ENCODE measurements at regions not wholly inside any gene's neighbourhood (a gene's known extent, or its start where the extent isn't known, plus 50 kb on each side); places are given as distances from the start of the nearest gene placed in this dataset.

- peaks cover 11% of the 10 kb centered on the region for H3K27me3 Mint-ChIP-seq (ENCODE audit: low read depth, poor library complexity)
- no peak overlapping the region for H3K4me3 Mint-ChIP-seq
- no peaks in the 10 kb centered on the region for H3K9me3 Mint-ChIP-seq
- no peaks in the 10 kb centered on the region for H3K36me3 Mint-ChIP-seq (ENCODE audit: low read depth)
- no peak for DNase-seq
- H3K27ac Mint-ChIP-seq: no peak overlapping the region
- no peaks in the 10 kb centered on the region for H3K4me1 Mint-ChIP-seq
- TF ChIP-seq CTCF (IDR thresholded peaks at IDR 0.05): no peak
Measured at GRCh38 chr1:99465176-99465900, 180.6 kb upstream of the PALMD start.

- H3K4me3 Mint-ChIP-seq: no peak overlapping the region
Measured at GRCh38 chr1:99467645-99468044, 178.3 kb upstream of the PALMD start.

GRCh38 chr1:99469550-99469971 lies 176.4 kb upstream of the PALMD start:
- Mint-ChIP-seq H3K4me3 (no peak overlapping the region), H3K27ac (no peak overlapping the region), H3K36me3 (ENCODE audit: low read depth) (no peaks in the 10 kb centered on the region), H3K9me3 (no peaks in the 10 kb centered on the region), H3K27me3 (ENCODE audit: low read depth, poor library complexity) (peaks cover 7% of the 10 kb centered on the region), H3K4me1 (no peaks in the 10 kb centered on the region)
- DNase-seq: no peak
- TF ChIP-seq CTCF (IDR thresholded peaks at IDR 0.05): no peak

More at GRCh38 chr1:99467645-99468044, 178.3 kb upstream of the PALMD start:
- TF ChIP-seq CTCF (IDR thresholded peaks at IDR 0.05): no peak
- no peaks in the 10 kb centered on the region for H3K36me3 Mint-ChIP-seq (ENCODE audit: low read depth)
- H3K4me1 Mint-ChIP-seq: no peaks in the 10 kb centered on the region
- DNase-seq: no peak
- no peak overlapping the region for H3K27ac Mint-ChIP-seq
- no peaks in the 10 kb centered on the region for H3K9me3 Mint-ChIP-seq
- peaks cover 9% of the 10 kb centered on the region for H3K27me3 Mint-ChIP-seq (ENCODE audit: low read depth, poor library complexity)

- no peak overlapping the region for H3K27ac Mint-ChIP-seq
- H3K4me1 Mint-ChIP-seq: no peaks in the 10 kb centered on the region
- DNase-seq: no peak
- H3K4me3 Mint-ChIP-seq: no peak overlapping the region
- TF ChIP-seq CTCF (IDR thresholded peaks at IDR 0.05): no peak
- no peaks in the 10 kb centered on the region for H3K9me3 Mint-ChIP-seq
- peaks cover 3% of the 10 kb centered on the region for H3K27me3 Mint-ChIP-seq (ENCODE audit: low read depth, poor library complexity)
- H3K36me3 Mint-ChIP-seq (ENCODE audit: low read depth): no peaks in the 10 kb centered on the region
Measured at GRCh38 chr1:99472893-99473292, 173.0 kb upstream of the PALMD start.

- TF ChIP-seq CTCF (IDR thresholded peaks at IDR 0.05): no peak
- Mint-ChIP-seq H3K4me3 (no peak overlapping the region), H3K9me3 (no peaks in the 10 kb centered on the region), H3K27me3 (ENCODE audit: low read depth, poor library complexity) (peaks cover 3% of the 10 kb centered on the region), H3K27ac (no peak overlapping the region), H3K4me1 (no peaks in the 10 kb centered on the region), H3K36me3 (ENCODE audit: low read depth) (no peaks in the 10 kb centered on the region)
- no peak for DNase-seq
Measured at GRCh38 chr1:99474350-99474893, 171.5 kb upstream of the PALMD start.

GRCh38 chr1:99476058-99476457 lies 169.9 kb upstream of the PALMD start:
- H3K9me3 Mint-ChIP-seq: no peaks in the 10 kb centered on the region
- H3K36me3 Mint-ChIP-seq (ENCODE audit: low read depth): no peaks in the 10 kb centered on the region
- no peak overlapping the region for H3K27ac Mint-ChIP-seq
- DNase-seq: no peak
- H3K27me3 Mint-ChIP-seq (ENCODE audit: low read depth, poor library complexity): peaks cover 3% of the 10 kb centered on the region
- H3K4me3 Mint-ChIP-seq: no peak overlapping the region
- no peaks in the 10 kb centered on the region for H3K4me1 Mint-ChIP-seq
- no peak for TF ChIP-seq CTCF (IDR thresholded peaks at IDR 0.05)

Data from nephron progenitor cell (in vitro differentiated cells).